Hepatocyte (in vitro differentiated cells): ENCODE measurements at regions not wholly inside any gene's neighbourhood (a gene's known extent, or its start where the extent isn't known, plus 50 kb on each side); places are given as distances from the start of the nearest gene placed in this dataset.

Source experiments
- CTCF ChIP-seq: fragments of 200-600 bp; sonication (generic); IDR thresholded peaks from 2 replicates; pipeline ENCODE4 v1.5.1; 2016; ENCODE audit warnings: antibody characterized with exemption, mild to moderate bottlenecking; ENCODE audit not compliant: poor library complexity
- EZH2 ChIP-seq: fragments of 200-600 bp; sonication (generic); IDR thresholded peaks from 2 replicates; pipeline ENCODE4 v1.6.1; 2016; ENCODE audit warnings: antibody characterized with exemption, mild to moderate bottlenecking, borderline replicate concordance
- EZH2phosphoT487 ChIP-seq: fragments of 200-600 bp; sonication (generic); IDR thresholded peaks from one replicate; pipeline ENCODE4 v1.6.1; 2018; ENCODE audit warnings: antibody characterized with exemption, mild to moderate bottlenecking, low read depth, moderate library complexity; ENCODE audit not compliant: unreplicated experiment, severe bottlenecking

GRCh38 chr3:191961022-191961421, 500.1 kb downstream of the PYDC2 start:
- TF ChIP-seq CTCF: no peak
- no peak for TF ChIP-seq EZH2
- TF ChIP-seq EZH2phosphoT487: no peak
